H9 (cell line): ENCODE measurements at regions not wholly inside any gene's neighbourhood (a gene's known extent, or its start where the extent isn't known, plus 50 kb on each side); places are given as distances from the start of the nearest gene placed in this dataset.

Experiments used
- DNase-seq: peaks from one replicate; pipeline ENCODE4 v3.0.0-alpha.2; 2017
- H2AFZ ChIP-seq: one replicate; pipeline ENCODE4 v1.6.1; 2013; ENCODE audit warnings: mild to moderate bottlenecking, low read length, control low read depth, moderate library complexity
- H2AK5ac ChIP-seq: 2 replicates; pipeline ENCODE4 v1.6.1; 2013; ENCODE audit warnings: low read length, control low read depth, mixed read lengths; ENCODE audit not compliant: insufficient read length
- H2BK120ac ChIP-seq: one replicate; pipeline ENCODE4 v1.6.1; 2013; ENCODE audit warnings: low read depth, mild to moderate bottlenecking, low read length, control low read depth, inconsistent platforms; ENCODE audit not compliant: poor library complexity, severe bottlenecking
- H2BK12ac ChIP-seq: 2 replicates; pipeline ENCODE4 v1.6.1; 2013; ENCODE audit warnings: low read length, control low read depth, mixed read lengths, low read depth; ENCODE audit not compliant: insufficient read length
- H2BK15ac ChIP-seq: 2 replicates; pipeline ENCODE4 v1.6.1; 2013; ENCODE audit warnings: low read depth, low read length, control low read depth
- H2BK20ac ChIP-seq: one replicate; pipeline ENCODE4 v1.6.1; 2013; ENCODE audit warnings: low read depth, mild to moderate bottlenecking, low read length, control low read depth, inconsistent platforms; ENCODE audit not compliant: poor library complexity, severe bottlenecking
- H2BK5ac ChIP-seq: 2 replicates; pipeline ENCODE4 v1.6.1; 2013; ENCODE audit warnings: low read length, control low read depth, mixed read lengths; ENCODE audit not compliant: insufficient read length
- H3K14ac ChIP-seq: 2 replicates; pipeline ENCODE4 v1.6.1; 2013; ENCODE audit warnings: low read length, control low read depth; ENCODE audit not compliant: insufficient read depth
- H3K18ac ChIP-seq: 2 replicates; pipeline ENCODE4 v1.6.1; 2013; ENCODE audit warnings: low read depth, mild to moderate bottlenecking, mixed read lengths, low read length, control low read depth; ENCODE audit not compliant: insufficient read length
- H3K23ac ChIP-seq: 2 replicates; pipeline ENCODE4 v1.6.1; 2013; ENCODE audit warnings: low read length, control low read depth, mixed read lengths, low read depth; ENCODE audit not compliant: insufficient read length
- H3K23me2 ChIP-seq: 2 replicates; pipeline ENCODE4 v1.6.1; 2013; ENCODE audit warnings: low read depth, mild to moderate bottlenecking, mixed read lengths, low read length, control low read depth; ENCODE audit not compliant: insufficient read length, poor library complexity, severe bottlenecking
- H3K27ac ChIP-seq: 2 replicates; pipeline ENCODE4 v1.5.1; 2013; ENCODE audit warnings: low read length, control low read depth, mixed read lengths, low read depth; ENCODE audit not compliant: insufficient read length
- H3K27me3 ChIP-seq: 2 replicates; pipeline ENCODE4 v1.6.1; 2013; ENCODE audit warnings: low read length, control low read depth, inconsistent platforms; ENCODE audit not compliant: insufficient read depth
- H3K4ac ChIP-seq: 2 replicates; pipeline ENCODE4 v1.6.1; 2013; ENCODE audit warnings: low read depth, mild to moderate bottlenecking, control low read depth, inconsistent platforms, low read length, moderate library complexity
- H3K4me1 ChIP-seq: 2 replicates; pipeline ENCODE4 v1.6.1; 2013; ENCODE audit warnings: low read length, control low read depth, inconsistent platforms; ENCODE audit not compliant: insufficient read depth
- H3K4me2 ChIP-seq: 2 replicates; pipeline ENCODE4 v1.6.1; 2013; ENCODE audit warnings: low read length, control low read depth, mixed read lengths; ENCODE audit not compliant: insufficient read length, insufficient read depth
- H3K56ac ChIP-seq: 2 replicates; pipeline ENCODE4 v1.6.1; 2013; ENCODE audit warnings: low read depth, mild to moderate bottlenecking, mixed read lengths, low read length, control low read depth; ENCODE audit not compliant: insufficient read length
- H3K79me1 ChIP-seq: 2 replicates; pipeline ENCODE4 v1.6.1; 2013; ENCODE audit warnings: low read depth, mild to moderate bottlenecking, moderate library complexity, low read length, control low read depth, inconsistent platforms; ENCODE audit not compliant: insufficient read depth, poor library complexity, severe bottlenecking
- H3K79me2 ChIP-seq: 2 replicates; pipeline ENCODE4 v1.6.1; 2013; ENCODE audit warnings: low read length, control low read depth, inconsistent platforms; ENCODE audit not compliant: insufficient read depth
- H3K9ac ChIP-seq: 2 replicates; pipeline ENCODE4 v1.6.1; 2013; ENCODE audit warnings: low read length, control low read depth, mixed read lengths; ENCODE audit not compliant: insufficient read length; ENCODE audit errors: extremely low read depth
- H3K9me3 ChIP-seq: one replicate; pipeline ENCODE4 v1.6.1; 2013; ENCODE audit warnings: low read depth, low read length, inconsistent platforms; ENCODE audit not compliant: control insufficient read depth
- H3T11ph ChIP-seq: one replicate; pipeline ENCODE4 v1.6.1; 2013; ENCODE audit warnings: mild to moderate bottlenecking, low read length, control low read depth, inconsistent platforms
- H4K20me1 ChIP-seq: one replicate; pipeline ENCODE4 v1.6.1; 2013; ENCODE audit not compliant: control insufficient read depth, insufficient read length, insufficient read depth
- H4K5ac ChIP-seq: 2 replicates; pipeline ENCODE4 v1.6.1; 2013; ENCODE audit warnings: low read depth, mild to moderate bottlenecking, mixed read lengths, low read length, control low read depth; ENCODE audit not compliant: insufficient read length
- H4K8ac ChIP-seq: replicated peaks from 2 replicates; pipeline ENCODE4 v1.6.1; 2013; ENCODE audit warnings: low read length, control low read depth, mixed read lengths, low read depth; ENCODE audit not compliant: insufficient read length
- H4K91ac ChIP-seq: 2 replicates; pipeline ENCODE4 v1.6.1; 2013; ENCODE audit warnings: low read depth, mild to moderate bottlenecking, moderate library complexity, mixed read lengths, low read length, control low read depth; ENCODE audit not compliant: insufficient read length
- H3K27ac Mint-ChIP-seq, 3 experiments: 2 replicates in 2 of 3; 3 replicates in 1 of 3; pipeline ENCODE4 v1.8.0; 2020 to 2021; ENCODE audit warnings: mixed read lengths in 3 of 3, mild to moderate bottlenecking in 1 of 3, moderate library complexity in 1 of 3
- H3K27me3 Mint-ChIP-seq: 2 replicates; pipeline ENCODE4 v1.8.0; 2021; ENCODE audit warnings: low read depth, mild to moderate bottlenecking, moderate library complexity, mixed read lengths
- H3K36me3 Mint-ChIP-seq, 3 experiments: 2 replicates in 2 of 3; 3 replicates in 1 of 3; pipeline ENCODE4 v1.8.0; 2020 to 2021; ENCODE audit warnings: low read depth in 3 of 3, mixed read lengths in 3 of 3; ENCODE audit not compliant: insufficient read depth in 1 of 3
- H3K4me1 Mint-ChIP-seq, 2 experiments: 2 replicates each; pipeline ENCODE4 v1.8.0; 2020; ENCODE audit warnings: mixed read lengths in 2 of 2
- H3K4me3 Mint-ChIP-seq, 2 experiments: 2 replicates in 1 of 2; 3 replicates in 1 of 2; pipeline ENCODE4 v1.8.0; 2020 to 2021; ENCODE audit warnings: mild to moderate bottlenecking in 2 of 2, mixed read lengths in 2 of 2, moderate library complexity in 1 of 2
- H3K9me3 Mint-ChIP-seq, 2 experiments: 2 replicates in 1 of 2; 3 replicates in 1 of 2; pipeline ENCODE4 v1.8.0; 2020; ENCODE audit warnings: mild to moderate bottlenecking in 2 of 2, mixed read lengths in 2 of 2, moderate library complexity in 1 of 2
- CTCF ChIP-seq: fragments of 200-600 bp; sonication (generic); conservative IDR thresholded peaks from 3 replicates; pipeline ENCODE4 v1.8.0; 2021; ENCODE audit warnings: antibody characterized with exemption, mild to moderate bottlenecking
- WGBS: extraction: QIAGEN DNeasy Blood & Tissue Kit; methylation state at CpG from one replicate; pipeline ENCODE4 v1.1.7; 2013; ENCODE audit warnings: missing lambda C conversion rate, low lambda C conversion rate, mixed read lengths; ENCODE audit not compliant: insufficient read length; ENCODE audit errors: extremely low coverage; 5-methylcytosine and 5-hydroxymethylcytosine counted together

- TF ChIP-seq CTCF: no peak
- H2BK120ac ChIP-seq: no peak overlapping the region
- no peaks in the 10 kb centered on the region for H3K4me1 ChIP-seq
- Mint-ChIP-seq H3K27ac (no peak overlapping the region), H3K27me3 (no peaks in the 10 kb centered on the region), H3K4me3 (no peak overlapping the region), H3K4me1 (no peaks in the 10 kb centered on the region), H3K9me3 (no peaks in the 10 kb centered on the region), H3K36me3 (no peaks in the 10 kb centered on the region)
- no peak overlapping the region for H3K56ac ChIP-seq
- H3K14ac ChIP-seq: no peak overlapping the region
- no peak overlapping the region for H3K4me2 ChIP-seq
- no peak overlapping the region for H4K5ac ChIP-seq
- no peaks in the 10 kb centered on the region for H3K23me2 ChIP-seq
- no peaks in the 10 kb centered on the region for H3K79me1 ChIP-seq
- no peak overlapping the region for H3K18ac ChIP-seq
- no peak overlapping the region for H2AK5ac ChIP-seq
- no peak overlapping the region for H3T11ph ChIP-seq
- H3K79me2 ChIP-seq: no peaks in the 10 kb centered on the region
- H2BK20ac ChIP-seq: no peak overlapping the region
- no peak overlapping the region for H2AFZ ChIP-seq
- H3K9ac ChIP-seq: no peak overlapping the region
- DNase-seq: no peak
- no peaks in the 10 kb centered on the region for H3K27me3 ChIP-seq
- no peaks in the 10 kb centered on the region for H4K20me1 ChIP-seq
- no peak overlapping the region for H2BK12ac ChIP-seq
- whole genome bisulfite sequencing: no CpG with 5 or more reads among the region's 2 CpGs
- no peak overlapping the region for H3K23ac ChIP-seq
- H4K91ac ChIP-seq: no peak overlapping the region
- H2BK15ac ChIP-seq: no peak overlapping the region
- H3K4ac ChIP-seq: no peak overlapping the region
- no peaks in the 10 kb centered on the region for H3K9me3 ChIP-seq
- H2BK5ac ChIP-seq: no peak overlapping the region
- H3K27ac ChIP-seq: no peak overlapping the region
- H4K8ac ChIP-seq: no peak overlapping the region
Observed at GRCh38 chr11:26137651-26138050, 194.3 kb upstream of the ANO3 start.
